Stomach smooth muscle (tissue), 2 donors: ENCODE measurements at regions not wholly inside any gene's neighbourhood (a gene's known extent, or its start where the extent isn't known, plus 50 kb on each side); places are given as distances from the start of the nearest gene placed in this dataset.

Experiments used
- H3K27ac ChIP-seq: one replicate; pipeline ENCODE4 v1.7.0; 2013; ENCODE audit warnings: mild to moderate bottlenecking, low read length, inconsistent platforms
- H3K27me3 ChIP-seq, 2 donors: one replicate each; pipeline ENCODE4 v1.7.0; 2013; ENCODE audit warnings: low read length in 2 of 2; ENCODE audit not compliant: insufficient read depth in 2 of 2, control insufficient read depth in 1 of 2
- H3K36me3 ChIP-seq, 2 donors: one replicate each; pipeline ENCODE4 v1.7.0; 2013; ENCODE audit warnings: low read length in 2 of 2; ENCODE audit not compliant: control insufficient read depth in 2 of 2, insufficient read depth in 2 of 2
- H3K4me1 ChIP-seq: one replicate; pipeline ENCODE4 v1.7.0; 2013; ENCODE audit warnings: low read length; ENCODE audit not compliant: control insufficient read depth, insufficient read depth
- H3K4me3 ChIP-seq, 2 donors: one replicate each; pipeline ENCODE4 v1.7.0; 2013; ENCODE audit warnings: low read length in 2 of 2
- H3K9ac ChIP-seq, 2 donors: one replicate each; pipeline ENCODE4 v1.7.0; 2013; ENCODE audit warnings: low read length in 2 of 2, mild to moderate bottlenecking in 1 of 2
- H3K9me3 ChIP-seq, 2 donors: one replicate each; pipeline ENCODE4 v1.7.0; 2013; ENCODE audit warnings: low read length in 2 of 2; ENCODE audit not compliant: control insufficient read depth in 2 of 2
- donor health status: healthy.
- donor health status: Pancreatic carcinoma.

- no peak overlapping the region for H3K4me3 ChIP-seq
- H3K4me1 ChIP-seq: no peaks in the 10 kb centered on the region
- H3K27me3 ChIP-seq: no peaks in the 10 kb centered on the region
- H3K9ac ChIP-seq: no peak overlapping the region
- no peaks in the 10 kb centered on the region for H3K9me3 ChIP-seq
- no peak overlapping the region for H3K27ac ChIP-seq
- H3K36me3 ChIP-seq: no peaks in the 10 kb centered on the region
Observed at GRCh38 chr11:15500643-15501042, 385.9 kb downstream of the INSC start.

GRCh38 chr11:15501566-15501965, 386.8 kb downstream of the INSC start:
- Histone ChIP-seq H3K9me3 (no peaks in the 10 kb centered on the region), H3K9ac (no peak overlapping the region), H3K4me3 (no peak overlapping the region), H3K4me1 (no peaks in the 10 kb centered on the region), H3K27ac (no peak overlapping the region), H3K27me3 (no peaks in the 10 kb centered on the region), H3K36me3 (no peaks in the 10 kb centered on the region)

- H3K36me3 ChIP-seq: no peaks in the 10 kb centered on the region
- H3K9me3 ChIP-seq: no peaks in the 10 kb centered on the region
- no peak overlapping the region for H3K9ac ChIP-seq
- no peaks in the 10 kb centered on the region for H3K4me1 ChIP-seq
- no peaks in the 10 kb centered on the region for H3K27me3 ChIP-seq
- no peak overlapping the region for H3K27ac ChIP-seq
- H3K4me3 ChIP-seq: no peak overlapping the region
Observed at GRCh38 chr11:15505155-15505554, 390.4 kb downstream of the INSC start.

GRCh38 chr11:15507592-15507991, 392.9 kb downstream of the INSC start:
- Histone ChIP-seq H3K36me3 (no peaks in the 10 kb centered on the region), H3K9ac (no peak overlapping the region), H3K9me3 (no peaks in the 10 kb centered on the region), H3K4me1 (no peaks in the 10 kb centered on the region), H3K27me3 (no peaks in the 10 kb centered on the region), H3K4me3 (no peak overlapping the region), H3K27ac (no peak overlapping the region)

GRCh38 chr11:15509082-15509481, 394.4 kb downstream of the INSC start:
- Histone ChIP-seq H3K4me3 (no peak overlapping the region), H3K27ac (no peak overlapping the region), H3K4me1 (no peaks in the 10 kb centered on the region), H3K9ac (no peak overlapping the region), H3K36me3 (no peaks in the 10 kb centered on the region), H3K27me3 (no peaks in the 10 kb centered on the region), H3K9me3 (no peaks in the 10 kb centered on the region)

GRCh38 chr11:15519124-15519791, 404.5 kb downstream of the INSC start:
- no peak overlapping the region for H3K4me3 ChIP-seq
- no peak overlapping the region for H3K27ac ChIP-seq
- H3K9ac ChIP-seq: no peak overlapping the region
- no peaks in the 10 kb centered on the region for H3K36me3 ChIP-seq
- H3K4me1 ChIP-seq: no peaks in the 10 kb centered on the region
- H3K27me3 ChIP-seq: no peaks in the 10 kb centered on the region
- no peaks in the 10 kb centered on the region for H3K9me3 ChIP-seq

GRCh38 chr11:15519911-15520310, 405.2 kb downstream of the INSC start:
- Histone ChIP-seq H3K4me1 (no peaks in the 10 kb centered on the region), H3K27ac (no peak overlapping the region), H3K27me3 (no peaks in the 10 kb centered on the region), H3K9ac (no peak overlapping the region), H3K36me3 (no peaks in the 10 kb centered on the region), H3K9me3 (no peaks in the 10 kb centered on the region), H3K4me3 (no peak overlapping the region)

GRCh38 chr11:15523543-15523942, 408.8 kb downstream of the INSC start:
- no peak overlapping the region for H3K27ac ChIP-seq
- no peaks in the 10 kb centered on the region for H3K27me3 ChIP-seq
- no peaks in the 10 kb centered on the region for H3K36me3 ChIP-seq
- H3K4me1 ChIP-seq: no peaks in the 10 kb centered on the region
- peaks cover 0 to 8% of the 10 kb centered on the region in 2 donors for H3K9me3 ChIP-seq
- H3K9ac ChIP-seq: no peak overlapping the region
- no peak overlapping the region for H3K4me3 ChIP-seq

GRCh38 chr11:15525582-15525981, 410.9 kb downstream of the INSC start:
- Histone ChIP-seq H3K4me1 (no peaks in the 10 kb centered on the region), H3K4me3 (no peak overlapping the region), H3K27ac (no peak overlapping the region), H3K36me3 (no peaks in the 10 kb centered on the region), H3K27me3 (no peaks in the 10 kb centered on the region), H3K9ac (no peak overlapping the region), H3K9me3 (peaks cover 0 to 8% of the 10 kb centered on the region in 2 donors)

- Histone ChIP-seq H3K27ac (no peak overlapping the region), H3K9me3 (peaks cover 0 to 8% of the 10 kb centered on the region in 2 donors), H3K4me3 (no peak overlapping the region), H3K9ac (no peak overlapping the region), H3K4me1 (no peaks in the 10 kb centered on the region), H3K27me3 (no peaks in the 10 kb centered on the region), H3K36me3 (no peaks in the 10 kb centered on the region)
Observed at GRCh38 chr11:15526032-15526431, 411.3 kb downstream of the INSC start.

GRCh38 chr11:15526859-15527450, 412.2 kb downstream of the INSC start:
- H3K36me3 ChIP-seq: no peaks in the 10 kb centered on the region
- H3K4me3 ChIP-seq: no peak overlapping the region
- no peaks in the 10 kb centered on the region for H3K27me3 ChIP-seq
- no peaks in the 10 kb centered on the region for H3K4me1 ChIP-seq
- H3K9me3 ChIP-seq: peaks cover 0 to 8% of the 10 kb centered on the region in 2 donors
- no peak overlapping the region for H3K27ac ChIP-seq
- no peak overlapping the region for H3K9ac ChIP-seq
